ENCODE measurements at regions not wholly inside any gene's neighbourhood (a gene's known extent, or its start where the extent isn't known, plus 50 kb on each side); places are given as distances from the start of the nearest gene placed in this dataset.

DNA sequence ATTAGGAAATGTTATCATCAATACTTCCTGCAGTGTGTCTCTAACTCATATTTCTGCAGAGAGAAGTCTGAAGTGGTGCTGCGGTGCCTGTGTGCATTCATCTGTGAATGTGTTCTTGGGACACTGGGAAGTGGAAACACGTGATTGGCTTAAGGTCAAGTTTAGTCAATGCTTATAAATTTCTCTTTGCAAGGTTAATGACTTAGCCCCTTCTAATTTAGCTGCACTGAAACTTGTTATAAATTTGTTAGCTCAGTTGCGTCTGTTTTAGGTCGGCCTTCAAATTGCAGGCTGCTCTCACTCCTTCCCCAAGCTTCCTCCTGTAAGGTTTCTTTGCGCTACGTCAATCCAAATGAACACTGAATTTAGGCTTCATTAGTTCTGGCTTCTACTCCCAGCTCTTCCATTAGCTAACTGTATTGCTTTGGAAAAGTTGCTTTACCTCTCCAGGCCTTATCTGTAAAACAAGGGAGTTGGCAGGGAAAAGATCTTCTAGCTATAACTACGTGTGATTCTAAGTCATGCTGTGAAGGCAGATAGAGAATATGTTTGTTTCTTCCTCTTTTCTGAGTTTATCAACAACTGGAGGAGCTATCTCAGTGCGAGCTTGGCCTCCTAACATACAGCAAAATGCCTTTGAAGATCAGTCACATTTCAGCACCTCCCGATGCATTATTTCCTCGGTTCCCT is 341.8 kb downstream of the NFIB start:
- intact Hi-C loops (cut with micrococcal nuclease; ENCODE audit: unreplicated experiment) (no loop called here), in situ Hi-C loops (cut with HindIII; ENCODE audit: extremely low pct_ligation_motif_present, low pct_unique_long_range_greater_than_20kb) (no loop called here)
- Histone ChIP-seq H4K20me1 (ENCODE audit: insufficient read depth, low read length) (no peaks in the 10 kb centered on the region), H3K4me3 (replicated peaks in 1 of 3; ENCODE audit: insufficient read depth in 1 of 3, low read depth in 2 of 3, low read length in 3 of 3) (no peak overlapping the region), H2AFZ (ENCODE audit: low read length) (no peak overlapping the region), H3K9ac (ENCODE audit: insufficient read depth, low read depth, low read length) (no peak overlapping the region), H3K79me2 (ENCODE audit: insufficient read depth, low read length) (no peaks in the 10 kb centered on the region), H3K27me3 (ENCODE audit: control insufficient read depth in 1 of 2, insufficient read depth in 2 of 2, low read length in 2 of 2) (no peaks in the 10 kb centered on the region), H3K9me3 (ENCODE audit: low read length) (no peaks in the 10 kb centered on the region), H3K4me2 (ENCODE audit: low read depth, low read length) (no peak overlapping the region), H3K4me1 (ENCODE audit: insufficient read depth, low read length) (no peaks in the 10 kb centered on the region), H3K27ac (ENCODE audit: extremely low read length, insufficient read depth, low read length) (no peak overlapping the region), H3K36me3 (replicated peaks in 1 of 2; ENCODE audit: control insufficient read depth in 1 of 2, insufficient read depth in 2 of 2, low read length in 2 of 2) (no peaks in the 10 kb centered on the region)
- FAIRE-seq, result no peak
- ChIA-PET CTCF (ENCODE audit: low intra/inter-chr PET ratio, low total read pairs) (no interaction called here), POLR2A (no interaction called here)
- DNase-seq (ENCODE audit: low spot score), result no peak
- TF ChIP-seq ZNF329 (CRISPR knock-in tag; IDR thresholded peaks at IDR 0.05; ENCODE audit: low read depth) (no peak), TSC22D2 (CRISPR knock-in tag; IDR thresholded peaks at IDR 0.05; ENCODE audit: borderline replicate concordance) (no peak)
- TF ChIP-seq, protein P1, sequence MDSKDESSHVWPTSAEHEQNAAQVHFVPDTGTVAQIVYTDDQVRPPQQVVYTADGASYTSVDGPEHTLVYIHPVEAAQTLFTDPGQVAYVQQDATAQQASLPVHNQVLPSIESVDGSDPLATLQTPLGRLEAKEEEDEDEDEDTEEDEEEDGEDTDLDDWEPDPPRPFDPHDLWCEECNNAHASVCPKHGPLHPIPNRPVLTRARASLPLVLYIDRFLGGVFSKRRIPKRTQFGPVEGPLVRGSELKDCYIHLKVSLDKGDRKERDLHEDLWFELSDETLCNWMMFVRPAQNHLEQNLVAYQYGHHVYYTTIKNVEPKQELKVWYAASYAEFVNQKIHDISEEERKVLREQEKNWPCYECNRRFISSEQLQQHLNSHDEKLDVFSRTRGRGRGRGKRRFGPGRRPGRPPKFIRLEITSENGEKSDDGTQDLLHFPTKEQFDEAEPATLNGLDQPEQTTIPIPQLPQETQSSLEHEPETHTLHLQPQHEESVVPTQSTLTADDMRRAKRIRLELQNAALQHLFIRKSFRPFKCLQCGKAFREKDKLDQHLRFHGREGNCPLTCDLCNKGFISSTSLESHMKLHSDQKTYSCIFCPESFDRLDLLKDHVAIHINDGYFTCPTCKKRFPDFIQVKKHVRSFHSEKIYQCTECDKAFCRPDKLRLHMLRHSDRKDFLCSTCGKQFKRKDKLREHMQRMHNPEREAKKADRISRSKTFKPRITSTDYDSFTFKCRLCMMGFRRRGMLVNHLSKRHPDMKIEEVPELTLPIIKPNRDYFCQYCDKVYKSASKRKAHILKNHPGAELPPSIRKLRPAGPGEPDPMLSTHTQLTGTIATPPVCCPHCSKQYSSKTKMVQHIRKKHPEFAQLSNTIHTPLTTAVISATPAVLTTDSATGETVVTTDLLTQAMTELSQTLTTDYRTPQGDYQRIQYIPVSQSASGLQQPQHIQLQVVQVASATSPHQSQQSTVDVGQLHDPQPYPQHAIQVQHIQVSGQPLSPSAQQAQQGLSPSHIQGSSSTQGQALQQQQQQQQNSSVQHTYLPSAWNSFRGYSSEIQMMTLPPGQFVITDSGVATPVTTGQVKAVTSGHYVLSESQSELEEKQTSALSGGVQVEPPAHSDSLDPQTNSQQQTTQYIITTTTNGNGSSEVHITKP (CRISPR knock-in tag; IDR thresholded peaks at IDR 0.05; ENCODE audit: low read depth), result no peak
- no peak for ATAC-seq
- 57% methylated on average over 10 of the region's 10 CpGs for WGBS (ENCODE audit: low lambda C conversion rate)
- BruUV-seq (replicated peaks), result no TSS peak

DNA sequence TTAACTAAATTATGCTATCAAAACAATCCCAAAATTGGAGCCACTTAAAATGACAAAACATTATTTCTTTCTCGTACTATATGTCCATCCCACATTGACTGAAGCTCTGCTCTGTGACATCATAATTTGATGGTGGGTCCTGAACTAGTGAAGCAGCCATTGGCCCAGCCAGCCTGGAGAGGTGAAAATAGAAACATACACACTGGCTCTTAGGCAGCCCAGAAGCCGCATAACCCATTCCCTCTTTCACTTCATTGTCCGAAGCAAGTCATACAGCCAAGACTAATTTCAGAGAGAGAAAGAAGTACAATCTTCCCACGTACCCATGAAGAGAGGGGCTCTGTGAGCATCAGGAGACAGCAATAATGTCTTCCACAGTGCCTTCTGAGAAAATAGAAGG is 342.5 kb downstream of the NFIB start:
- no peak overlapping the region for H3K27ac ChIP-seq (ENCODE audit: extremely low read length, insufficient read depth, low read length)
- H3K36me3 ChIP-seq (replicated peaks in 1 of 2; ENCODE audit: control insufficient read depth in 1 of 2, insufficient read depth in 2 of 2, low read length in 2 of 2), result no peaks in the 10 kb centered on the region
- in situ Hi-C loops (cut with HindIII; ENCODE audit: extremely low pct_ligation_motif_present, low pct_unique_long_range_greater_than_20kb) (no loop called here), intact Hi-C loops (cut with micrococcal nuclease; ENCODE audit: unreplicated experiment) (no loop called here)
- ChIA-PET POLR2A (no interaction called here), CTCF (ENCODE audit: low intra/inter-chr PET ratio, low total read pairs) (no interaction called here)
- no peaks in the 10 kb centered on the region for H3K4me1 ChIP-seq (ENCODE audit: insufficient read depth, low read length)
- H3K27me3 ChIP-seq (ENCODE audit: control insufficient read depth in 1 of 2, insufficient read depth in 2 of 2, low read length in 2 of 2), result no peaks in the 10 kb centered on the region
- no peak for DNase-seq (ENCODE audit: low spot score)
- no peaks in the 10 kb centered on the region for H3K9me3 ChIP-seq (ENCODE audit: low read length)
- H4K20me1 ChIP-seq (ENCODE audit: insufficient read depth, low read length), result no peaks in the 10 kb centered on the region
- no peaks in the 10 kb centered on the region for H3K79me2 ChIP-seq (ENCODE audit: insufficient read depth, low read length)
- H3K9ac ChIP-seq (ENCODE audit: insufficient read depth, low read depth, low read length), result no peak overlapping the region
- no peak overlapping the region for H3K4me2 ChIP-seq (ENCODE audit: low read depth, low read length)
- FAIRE-seq, result no peak
- H2AFZ ChIP-seq (ENCODE audit: low read length), result no peak overlapping the region
- no TSS peak for BruUV-seq (replicated peaks)
- ATAC-seq, result no peak
- H3K4me3 ChIP-seq (replicated peaks in 1 of 3; ENCODE audit: insufficient read depth in 1 of 3, low read depth in 2 of 3, low read length in 3 of 3), result no peak overlapping the region
- 48% methylated on average over 4 of the region's 4 CpGs for WGBS (ENCODE audit: low lambda C conversion rate)
- TF ChIP-seq ZNF317 (CRISPR knock-in tag; IDR thresholded peaks at IDR 0.05) (no peak), ZMAT3 (CRISPR knock-in tag; conservative IDR thresholded peaks at IDR 0.05) (no peak), ATF7 (IDR thresholded peaks at IDR 0.05) (no peak), ATF7 (CRISPR knock-in tag; IDR thresholded peaks at IDR 0.05) (no peak), ZSCAN31 (CRISPR knock-in tag; IDR thresholded peaks at IDR 0.05; ENCODE audit: low read depth) (no peak), SOX5 (CRISPR knock-in tag; IDR thresholded peaks at IDR 0.05; ENCODE audit: borderline replicate concordance) (no peak), TBL1XR1 (IDR thresholded peaks at IDR 0.05; ENCODE audit: borderline replicate concordance, low read length, partially characterized antibody) (no peak), TCF7 (IDR thresholded peaks at IDR 0.05; ENCODE audit: low read depth) (no peak), SRF (IDR thresholded peaks at IDR 0.05; ENCODE audit: low read depth, low read length) (no peak), ISX (CRISPR knock-in tag; conservative IDR thresholded peaks at IDR 0.05) (no peak)
- TF ChIP-seq, protein P2, sequence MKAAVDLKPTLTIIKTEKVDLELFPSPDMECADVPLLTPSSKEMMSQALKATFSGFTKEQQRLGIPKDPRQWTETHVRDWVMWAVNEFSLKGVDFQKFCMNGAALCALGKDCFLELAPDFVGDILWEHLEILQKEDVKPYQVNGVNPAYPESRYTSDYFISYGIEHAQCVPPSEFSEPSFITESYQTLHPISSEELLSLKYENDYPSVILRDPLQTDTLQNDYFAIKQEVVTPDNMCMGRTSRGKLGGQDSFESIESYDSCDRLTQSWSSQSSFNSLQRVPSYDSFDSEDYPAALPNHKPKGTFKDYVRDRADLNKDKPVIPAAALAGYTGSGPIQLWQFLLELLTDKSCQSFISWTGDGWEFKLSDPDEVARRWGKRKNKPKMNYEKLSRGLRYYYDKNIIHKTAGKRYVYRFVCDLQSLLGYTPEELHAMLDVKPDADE (CRISPR knock-in tag; IDR thresholded peaks at IDR 0.05), result no peak
- TF ChIP-seq, protein P3, sequence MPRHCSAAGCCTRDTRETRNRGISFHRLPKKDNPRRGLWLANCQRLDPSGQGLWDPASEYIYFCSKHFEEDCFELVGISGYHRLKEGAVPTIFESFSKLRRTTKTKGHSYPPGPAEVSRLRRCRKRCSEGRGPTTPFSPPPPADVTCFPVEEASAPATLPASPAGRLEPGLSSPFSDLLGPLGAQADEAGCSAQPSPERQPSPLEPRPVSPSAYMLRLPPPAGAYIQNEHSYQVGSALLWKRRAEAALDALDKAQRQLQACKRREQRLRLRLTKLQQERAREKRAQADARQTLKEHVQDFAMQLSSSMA (CRISPR knock-in tag; IDR thresholded peaks at IDR 0.05), result no peak
